ENCODE measurements at regions not wholly inside any gene's neighbourhood (a gene's known extent, or its start where the extent isn't known, plus 50 kb on each side); places are given as distances from the start of the nearest gene placed in this dataset.

DNA sequence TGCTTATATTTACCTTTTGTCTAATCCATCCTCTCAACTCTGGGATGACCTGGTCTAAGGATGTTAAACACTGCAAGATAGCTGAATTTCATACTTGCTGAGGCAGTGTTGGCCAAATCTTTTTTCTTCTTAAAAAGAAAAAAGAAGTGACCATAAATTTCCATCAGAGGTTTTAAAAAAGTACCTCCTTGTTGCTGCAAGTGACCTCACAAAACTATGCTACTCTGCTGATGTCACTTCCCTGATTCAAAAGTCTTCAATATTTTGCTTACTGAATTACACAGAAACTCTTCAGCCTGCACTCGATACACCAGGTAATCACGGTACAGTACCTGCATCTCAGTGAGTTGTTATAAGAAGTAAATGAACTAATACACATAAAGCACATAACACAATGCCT, 107.2 kb upstream of the PRDM1 start:
- TF ChIP-seq, protein P1, sequence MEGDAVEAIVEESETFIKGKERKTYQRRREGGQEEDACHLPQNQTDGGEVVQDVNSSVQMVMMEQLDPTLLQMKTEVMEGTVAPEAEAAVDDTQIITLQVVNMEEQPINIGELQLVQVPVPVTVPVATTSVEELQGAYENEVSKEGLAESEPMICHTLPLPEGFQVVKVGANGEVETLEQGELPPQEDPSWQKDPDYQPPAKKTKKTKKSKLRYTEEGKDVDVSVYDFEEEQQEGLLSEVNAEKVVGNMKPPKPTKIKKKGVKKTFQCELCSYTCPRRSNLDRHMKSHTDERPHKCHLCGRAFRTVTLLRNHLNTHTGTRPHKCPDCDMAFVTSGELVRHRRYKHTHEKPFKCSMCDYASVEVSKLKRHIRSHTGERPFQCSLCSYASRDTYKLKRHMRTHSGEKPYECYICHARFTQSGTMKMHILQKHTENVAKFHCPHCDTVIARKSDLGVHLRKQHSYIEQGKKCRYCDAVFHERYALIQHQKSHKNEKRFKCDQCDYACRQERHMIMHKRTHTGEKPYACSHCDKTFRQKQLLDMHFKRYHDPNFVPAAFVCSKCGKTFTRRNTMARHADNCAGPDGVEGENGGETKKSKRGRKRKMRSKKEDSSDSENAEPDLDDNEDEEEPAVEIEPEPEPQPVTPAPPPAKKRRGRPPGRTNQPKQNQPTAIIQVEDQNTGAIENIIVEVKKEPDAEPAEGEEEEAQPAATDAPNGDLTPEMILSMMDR (IDR thresholded peaks at IDR 0.05), result no peak
- TF ChIP-seq POLR2A (IDR thresholded peaks at IDR 0.05), result no peak
